A673 (cell line): ENCODE measurements at regions not wholly inside any gene's neighbourhood (a gene's known extent, or its start where the extent isn't known, plus 50 kb on each side); places are given as distances from the start of the nearest gene placed in this dataset.

Experiments
- EZH2 ChIP-seq: fragments of 200-600 bp; sonication (generic); IDR thresholded peaks from 2 replicates; pipeline ENCODE4 v1.6.1; 2017; ENCODE audit warnings: borderline replicate concordance, low read depth, mild to moderate bottlenecking, mixed read lengths, antibody characterized with exemption, low read length; ENCODE audit not compliant: poor library complexity, severe bottlenecking
- TF ChIP-seq, protein P1 (sequence below): fragments of 300-800, 200-600 bp; sonication (generic); conservative IDR thresholded peaks from 2 replicates; pipeline ENCODE4 v1.5.1; 2017; ENCODE audit warnings: low read depth, mild to moderate bottlenecking, antibody characterized with exemption, low read length, moderate library complexity, mixed read lengths

DNA sequence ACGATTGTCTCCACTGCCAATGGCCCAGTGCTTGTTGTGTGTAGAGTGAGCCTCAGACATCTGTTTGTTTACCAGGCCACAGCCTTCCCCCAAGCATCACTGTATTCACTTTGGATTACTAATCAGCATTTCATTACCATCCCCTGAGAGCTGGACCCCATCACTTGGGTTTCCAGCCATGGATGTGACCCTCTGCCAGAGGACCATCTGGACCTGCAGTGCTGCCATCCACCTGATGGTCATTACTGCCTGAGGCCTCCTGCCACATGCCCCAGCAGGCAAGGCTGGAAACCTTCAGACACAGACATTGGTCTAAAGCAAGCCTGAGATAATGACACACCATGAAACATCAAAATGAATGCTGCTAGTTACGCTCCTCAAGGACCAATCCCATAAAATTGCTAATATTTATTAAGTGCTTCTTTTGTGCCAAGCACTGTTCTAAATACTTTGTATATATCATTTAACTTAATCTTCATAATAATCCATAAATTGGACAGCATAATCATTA is 2096.3 kb upstream of the CELF4 start:
- TF ChIP-seq, protein P1, sequence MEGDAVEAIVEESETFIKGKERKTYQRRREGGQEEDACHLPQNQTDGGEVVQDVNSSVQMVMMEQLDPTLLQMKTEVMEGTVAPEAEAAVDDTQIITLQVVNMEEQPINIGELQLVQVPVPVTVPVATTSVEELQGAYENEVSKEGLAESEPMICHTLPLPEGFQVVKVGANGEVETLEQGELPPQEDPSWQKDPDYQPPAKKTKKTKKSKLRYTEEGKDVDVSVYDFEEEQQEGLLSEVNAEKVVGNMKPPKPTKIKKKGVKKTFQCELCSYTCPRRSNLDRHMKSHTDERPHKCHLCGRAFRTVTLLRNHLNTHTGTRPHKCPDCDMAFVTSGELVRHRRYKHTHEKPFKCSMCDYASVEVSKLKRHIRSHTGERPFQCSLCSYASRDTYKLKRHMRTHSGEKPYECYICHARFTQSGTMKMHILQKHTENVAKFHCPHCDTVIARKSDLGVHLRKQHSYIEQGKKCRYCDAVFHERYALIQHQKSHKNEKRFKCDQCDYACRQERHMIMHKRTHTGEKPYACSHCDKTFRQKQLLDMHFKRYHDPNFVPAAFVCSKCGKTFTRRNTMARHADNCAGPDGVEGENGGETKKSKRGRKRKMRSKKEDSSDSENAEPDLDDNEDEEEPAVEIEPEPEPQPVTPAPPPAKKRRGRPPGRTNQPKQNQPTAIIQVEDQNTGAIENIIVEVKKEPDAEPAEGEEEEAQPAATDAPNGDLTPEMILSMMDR = no peak
- no peak for TF ChIP-seq EZH2
